Naive thymus-derived CD4-positive, alpha-beta T cell (primary cell): ENCODE measurements at regions not wholly inside any gene's neighbourhood (a gene's known extent, or its start where the extent isn't known, plus 50 kb on each side); places are given as distances from the start of the nearest gene placed in this dataset.

Experiments
- ATAC-seq: fragments of 150-1000 bp; cut with Tn5 transposase; 2 replicates; pipeline ENCODE4 v1.10.0; 2021; ENCODE audit warnings: mild to moderate bottlenecking, moderate library complexity
- CTCF ChIA-PET: fragments of 350-600 bp; sonication (Branson Sonifier 250); formaldehyde crosslinking; loops from one replicate; lab custom pipeline; 2021; ENCODE audit warnings: antibody characterized with exemption; lab: Charles Lee
- POLR2A ChIA-PET: fragments of 350-600 bp; sonication (Branson Sonifier 250); formaldehyde crosslinking; loops from one replicate; lab custom pipeline; 2021; ENCODE audit warnings: antibody characterized with exemption, inconsistent platforms; lab: Charles Lee
- DNase-seq, 9 donors: peaks; one replicate each; pipeline versions ENCODE4 v3.0.0 to v3.0.0-alpha.2; 2020 to 2022; ENCODE audit warnings: mixed read lengths in 1 of 9
- H3K27ac ChIP-seq: one replicate; pipeline ENCODE4 v1.7.0; 2013; ENCODE audit warnings: mild to moderate bottlenecking, low read depth, low read length, moderate library complexity
- H3K27me3 ChIP-seq, 2 donors: one replicate each; pipeline ENCODE4 v1.7.0; 2013; ENCODE audit warnings: low read length in 2 of 2, mild to moderate bottlenecking in 2 of 2, moderate library complexity in 2 of 2; ENCODE audit not compliant: control insufficient read depth in 2 of 2, insufficient read depth in 2 of 2
- H3K36me3 ChIP-seq, 3 experiments: 1 replicate in 2 of 3; 2 replicates in 1 of 3; pipeline ENCODE4 v1.7.0; 2013; ENCODE audit warnings: low read length in 3 of 3, mild to moderate bottlenecking in 3 of 3, moderate library complexity in 1 of 3; ENCODE audit not compliant: insufficient read depth in 3 of 3, control insufficient read depth in 2 of 3
- H3K4me1 ChIP-seq, 2 donors: one replicate each; pipeline ENCODE4 v1.7.0; 2013; ENCODE audit warnings: low read length in 2 of 2, mild to moderate bottlenecking in 2 of 2, moderate library complexity in 1 of 2; ENCODE audit not compliant: control insufficient read depth in 2 of 2, insufficient read depth in 2 of 2
- H3K4me3 ChIP-seq: 2 replicates; pipeline ENCODE4 v1.7.0; 2013; ENCODE audit warnings: mild to moderate bottlenecking, low read length
- H3K9me3 ChIP-seq, 3 experiments: 1 replicate in 2 of 3; 2 replicates in 1 of 3; pipeline ENCODE4 v1.7.0; 2013; ENCODE audit warnings: low read length in 3 of 3; ENCODE audit not compliant: control insufficient read depth in 2 of 3
- H3K27ac Mint-ChIP-seq, 9 donors: one replicate each; pipeline ENCODE4 v1.8.0; 2020 to 2022; ENCODE audit warnings: mixed read lengths in 9 of 9, mild to moderate bottlenecking in 8 of 9, moderate library complexity in 5 of 9, inconsistent platforms in 2 of 9
- H3K27me3 Mint-ChIP-seq, 5 donors: one replicate each; pipeline ENCODE4 v1.8.0; 2021 to 2022; ENCODE audit warnings: mixed read lengths in 5 of 5, mild to moderate bottlenecking in 1 of 5
- H3K36me3 Mint-ChIP-seq, 5 donors: one replicate each; pipeline ENCODE4 v1.8.0; 2020 to 2022; ENCODE audit warnings: mixed read lengths in 5 of 5, mild to moderate bottlenecking in 3 of 5, inconsistent platforms in 1 of 5
- H3K4me1 Mint-ChIP-seq, 7 donors: one replicate each; pipeline ENCODE4 v1.8.0; 2020 to 2022; ENCODE audit warnings: mixed read lengths in 7 of 7, mild to moderate bottlenecking in 3 of 7, inconsistent platforms in 1 of 7
- H3K4me3 Mint-ChIP-seq, 10 donors: one replicate each; pipeline ENCODE4 v1.8.0; 2020 to 2022; ENCODE audit warnings: mild to moderate bottlenecking in 10 of 10, mixed read lengths in 10 of 10, moderate library complexity in 6 of 10, inconsistent platforms in 2 of 10
- H3K9me3 Mint-ChIP-seq, 11 donors: one replicate each; pipeline ENCODE4 v1.8.0; 2020 to 2022; ENCODE audit warnings: mixed read lengths in 11 of 11, mild to moderate bottlenecking in 4 of 11, inconsistent platforms in 1 of 11, moderate library complexity in 1 of 11
- intact Hi-C, 2 donors: fragments of 100-400 bp; cut with micrococcal nuclease; formaldehyde crosslinking; loops; one replicate each; pipeline ENCODE4 v1.15.1; 2023

DNA sequence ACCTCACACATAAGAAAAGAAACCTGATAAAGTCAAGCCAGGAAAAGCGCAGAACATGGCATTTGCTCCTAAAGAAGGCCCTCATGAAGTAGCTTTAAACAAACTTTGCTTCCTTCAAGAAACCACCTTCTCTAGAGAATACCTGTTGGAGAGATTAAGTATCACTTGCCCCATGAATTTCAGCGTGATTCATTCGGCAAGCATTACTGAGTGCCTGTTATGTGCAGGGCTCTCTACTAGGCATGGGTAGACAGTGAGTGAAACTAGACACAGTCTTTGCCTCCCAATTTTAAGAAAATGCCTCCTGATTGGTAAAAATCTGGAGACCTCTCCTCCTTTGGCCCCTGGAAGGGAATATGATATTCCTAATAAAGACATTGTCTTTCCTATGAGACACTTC is 475.8 kb upstream of the NBEA start:
- DNase-seq (no peak), ATAC-seq (no peak)
- H3K27ac ChIP-seq, result no peak overlapping the region
- no peak overlapping the region for H3K4me3 ChIP-seq
- Mint-ChIP-seq H3K9me3 (peaks cover 0 to 11% (median 0%) of the 10 kb centered on the region in 11 donors), H3K27ac (no peak overlapping the region), H3K4me1 (no peaks in the 10 kb centered on the region), H3K4me3 (no peak overlapping the region), H3K27me3 (peaks cover 0 to 17% (median 0%) of the 10 kb centered on the region in 5 donors), H3K36me3 (no peaks in the 10 kb centered on the region)
- no peaks in the 10 kb centered on the region for H3K9me3 ChIP-seq
- H3K27me3 ChIP-seq, result no peaks in the 10 kb centered on the region
- CTCF ChIA-PET, result no interaction called here
- H3K4me1 ChIP-seq, result no peaks in the 10 kb centered on the region
- POLR2A ChIA-PET, result no interaction called here
- H3K36me3 ChIP-seq, result no peaks in the 10 kb centered on the region
- intact Hi-C loops, result no loop called here

DNA sequence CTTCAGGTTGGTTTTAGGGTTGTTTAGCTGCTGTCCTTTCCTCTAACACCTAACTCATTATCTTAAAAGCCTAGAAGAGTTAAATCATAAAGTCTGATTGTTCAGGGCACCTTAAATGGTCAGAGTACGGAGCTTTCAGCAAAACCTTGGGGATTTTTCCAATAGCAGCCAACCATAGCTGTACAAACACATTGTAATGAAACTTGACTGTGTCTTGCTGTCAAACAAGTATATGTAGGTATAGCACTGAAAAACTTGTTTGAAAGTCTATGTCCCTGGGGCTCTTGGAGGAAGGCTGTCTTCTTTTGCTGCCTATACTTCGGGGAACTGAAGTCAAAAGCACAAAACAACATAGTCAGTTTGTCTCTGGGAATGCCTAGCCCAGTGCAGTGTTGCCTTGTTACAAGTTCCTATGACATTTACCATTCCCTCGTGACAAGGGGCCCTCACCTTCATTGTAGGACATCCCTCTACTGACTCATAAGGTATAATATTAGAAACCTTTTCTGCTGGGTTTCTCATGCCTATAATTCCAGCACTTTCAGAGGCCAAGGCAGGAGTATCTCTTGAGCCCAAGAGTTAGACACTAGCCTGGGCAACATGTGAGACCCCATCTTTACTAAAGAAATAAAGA is 474.5 kb upstream of the NBEA start:
- Histone ChIP-seq H3K4me3 (no peak overlapping the region), H3K27ac (no peak overlapping the region), H3K9me3 (no peaks in the 10 kb centered on the region), H3K4me1 (no peaks in the 10 kb centered on the region), H3K36me3 (no peaks in the 10 kb centered on the region), H3K27me3 (no peaks in the 10 kb centered on the region)
- Mint-ChIP-seq H3K4me3 (no peak overlapping the region), H3K4me1 (no peaks in the 10 kb centered on the region), H3K27me3 (peaks cover 0 to 17% (median 0%) of the 10 kb centered on the region in 5 donors), H3K36me3 (no peaks in the 10 kb centered on the region), H3K9me3 (peaks cover 0 to 7% (median 0%) of the 10 kb centered on the region in 11 donors), H3K27ac (no peak overlapping the region)
- DNase-seq, result no peak
- intact Hi-C loops, result no loop called here
- POLR2A ChIA-PET, result no interaction called here
- CTCF ChIA-PET, result no interaction called here
- no peak for ATAC-seq

GRCh38 chr13:34469196-34469986 is 472.7 kb upstream of the NBEA start:
- CTCF ChIA-PET, result no interaction called here
- intact Hi-C loops, result no loop called here
- no peak for ATAC-seq
- H3K9me3 Mint-ChIP-seq, result peaks cover 0 to 7% (median 0%) of the 10 kb centered on the region in 11 donors
- H3K4me3 Mint-ChIP-seq, result no peak overlapping the region
- no peak overlapping the region for H3K27ac Mint-ChIP-seq
- Histone ChIP-seq H3K27me3 (no peaks in the 10 kb centered on the region), H3K9me3 (no peaks in the 10 kb centered on the region), H3K36me3 (no peaks in the 10 kb centered on the region), H3K4me3 (no peak overlapping the region), H3K4me1 (no peaks in the 10 kb centered on the region), H3K27ac (no peak overlapping the region)
- no peak for DNase-seq
- H3K27me3 Mint-ChIP-seq, result peaks cover 0 to 4% (median 0%) of the 10 kb centered on the region in 5 donors
- POLR2A ChIA-PET, result no interaction called here
- H3K4me1 Mint-ChIP-seq, result no peaks in the 10 kb centered on the region
- H3K36me3 Mint-ChIP-seq, result no peaks in the 10 kb centered on the region

DNA sequence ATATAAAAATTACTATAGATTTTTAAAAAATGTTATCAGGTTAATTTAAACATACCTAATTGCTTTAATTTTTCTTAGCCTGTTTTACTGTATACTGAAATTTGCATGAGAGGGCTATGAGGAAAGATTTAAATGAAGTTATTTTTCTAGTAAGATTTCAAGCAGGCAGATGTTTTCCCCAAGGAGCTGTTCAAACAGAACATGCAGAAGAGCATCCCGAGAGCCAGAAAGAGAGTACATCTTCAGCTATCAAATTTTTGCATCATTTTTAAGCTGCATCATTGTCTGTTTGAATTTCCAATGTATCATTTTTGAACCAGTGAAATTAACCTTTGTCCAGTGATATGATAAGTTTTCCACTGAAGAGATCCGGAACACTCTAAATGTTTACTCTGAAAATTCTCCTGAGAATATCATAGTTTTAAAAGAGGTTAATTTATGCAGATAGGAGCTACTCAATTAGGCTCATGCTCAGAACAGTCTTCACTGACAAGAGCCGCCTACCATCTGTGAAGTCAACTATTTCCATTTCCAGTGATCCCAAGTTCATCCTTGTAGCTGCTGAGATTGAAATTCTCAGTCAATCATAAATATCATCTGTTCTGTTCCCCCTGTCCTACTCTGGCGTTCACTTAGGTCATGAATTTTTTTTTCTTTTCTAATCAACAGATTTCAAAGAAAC is 467.7 kb upstream of the NBEA start:
- no peak overlapping the region for H3K27ac Mint-ChIP-seq
- DNase-seq (no peak), ATAC-seq (no peak)
- POLR2A ChIA-PET, result no interaction called here
- CTCF ChIA-PET, result no interaction called here
- H3K36me3 Mint-ChIP-seq, result no peaks in the 10 kb centered on the region
- no peaks in the 10 kb centered on the region for H3K27me3 Mint-ChIP-seq
- no peaks in the 10 kb centered on the region for H3K9me3 ChIP-seq
- no peak overlapping the region for H3K4me3 Mint-ChIP-seq
- no peaks in the 10 kb centered on the region for H3K36me3 ChIP-seq
- peaks cover 0 to 9% (median 0%) of the 10 kb centered on the region in 11 donors for H3K9me3 Mint-ChIP-seq
- H3K4me3 ChIP-seq, result no peak overlapping the region
- no peaks in the 10 kb centered on the region for H3K27me3 ChIP-seq
- intact Hi-C loops, result no loop called here
- H3K4me1 ChIP-seq, result no peaks in the 10 kb centered on the region
- no peak overlapping the region for H3K27ac ChIP-seq
- no peaks in the 10 kb centered on the region for H3K4me1 Mint-ChIP-seq

GRCh38 chr13:34478376-34478775 is 463.7 kb upstream of the NBEA start:
- H3K4me3 ChIP-seq, result no peak overlapping the region
- no peaks in the 10 kb centered on the region for H3K4me1 Mint-ChIP-seq
- DNase-seq (no peak), ATAC-seq (no peak)
- POLR2A ChIA-PET, result no interaction called here
- H3K27me3 ChIP-seq, result no peaks in the 10 kb centered on the region
- peaks cover 0 to 9% (median 0%) of the 10 kb centered on the region in 11 donors for H3K9me3 Mint-ChIP-seq
- H3K27ac ChIP-seq, result no peak overlapping the region
- H3K27me3 Mint-ChIP-seq, result no peaks in the 10 kb centered on the region
- no peak overlapping the region for H3K4me3 Mint-ChIP-seq
- no peaks in the 10 kb centered on the region for H3K36me3 ChIP-seq
- no peaks in the 10 kb centered on the region for H3K9me3 ChIP-seq
- intact Hi-C loops, result no loop called here
- no peaks in the 10 kb centered on the region for H3K36me3 Mint-ChIP-seq
- CTCF ChIA-PET, result no interaction called here
- no peaks in the 10 kb centered on the region for H3K4me1 ChIP-seq
- no peak overlapping the region for H3K27ac Mint-ChIP-seq

GRCh38 chr13:34502011-34502410 is 440.1 kb upstream of the NBEA start:
- Histone ChIP-seq H3K4me3 (no peak overlapping the region), H3K9me3 (no peaks in the 10 kb centered on the region), H3K27me3 (no peaks in the 10 kb centered on the region), H3K36me3 (no peaks in the 10 kb centered on the region), H3K4me1 (no peaks in the 10 kb centered on the region), H3K27ac (no peak overlapping the region)
- DNase-seq (no peak), ATAC-seq (no peak)
- Mint-ChIP-seq H3K9me3 (peaks cover 0 to 17% (median 7%) of the 10 kb centered on the region in 11 donors), H3K4me3 (no peak overlapping the region), H3K27me3 (no peaks in the 10 kb centered on the region), H3K27ac (no peak overlapping the region), H3K4me1 (no peaks in the 10 kb centered on the region), H3K36me3 (no peaks in the 10 kb centered on the region)
- ChIA-PET CTCF (no interaction called here), POLR2A (no interaction called here)
- intact Hi-C loops, result no loop called here
